Colonic mucosa (tissue), 4 donors: ENCODE measurements at regions not wholly inside any gene's neighbourhood (a gene's known extent, or its start where the extent isn't known, plus 50 kb on each side); places are given as distances from the start of the nearest gene placed in this dataset.

ENCODE experiments used
- DNase-seq: peaks from one replicate; pipeline ENCODE4 v3.0.0-alpha.2; 2020
- H3K27ac ChIP-seq: fragments of 200-600 bp; one replicate; pipeline ENCODE4 v1.8.0; 2021
- H3K27me3 ChIP-seq: fragments of 200-600 bp; one replicate; pipeline ENCODE4 v1.8.0; 2021
- H3K36me3 ChIP-seq: fragments of 200-600 bp; one replicate; pipeline ENCODE4 v1.8.0; 2021
- H3K4me1 ChIP-seq: fragments of 200-600 bp; one replicate; pipeline ENCODE4 v1.8.0; 2021; ENCODE audit warnings: mild to moderate bottlenecking
- H3K4me3 ChIP-seq: fragments of 200-600 bp; one replicate; pipeline ENCODE4 v1.8.0; 2021
- H3K9ac ChIP-seq, 2 donors: one replicate each; pipeline ENCODE4 v1.7.0; 2013; ENCODE audit warnings: control low read depth in 2 of 2, low read depth in 2 of 2, low read length in 2 of 2
- H3K9me3 ChIP-seq: fragments of 200-600 bp; one replicate; pipeline ENCODE4 v1.8.0; 2021
- CTCF ChIP-seq: fragments of 200-600 bp; IDR thresholded peaks from one replicate; pipeline ENCODE4 v1.8.0; 2022; ENCODE audit warnings: antibody characterized with exemption, mild to moderate bottlenecking
- intact Hi-C: fragments of 100-400 bp; cut with DNase I; formaldehyde crosslinking; loops from one replicate; pipeline ENCODE4 v1.14.1; 2022
- donor health status: healthy.
- donor health status: DM: no; HTN: no; CAD: no.
- donor health status: DM: no; HTN: no; CAD: no.

GRCh38 chr9:134537951-134538641 is 103.5 kb upstream of the COL5A1 start:
- DNase-seq = no peak
- intact Hi-C loops = no loop called here

GRCh38 chr9:134538856-134539566 is 102.6 kb upstream of the COL5A1 start:
- no peak for DNase-seq
- Histone ChIP-seq H3K36me3 (no peaks in the 10 kb centered on the region), H3K27ac (peak overlapping the region; percentile 32), H3K4me3 (no peak overlapping the region), H3K4me1 (no peaks in the 10 kb centered on the region), H3K9ac (no peak overlapping the region), H3K9me3 (no peaks in the 10 kb centered on the region), H3K27me3 (no peaks in the 10 kb centered on the region)
- no peak for TF ChIP-seq CTCF
- intact Hi-C loops = no loop called here

More at GRCh38 chr9:134537951-134538641, 103.5 kb upstream of the COL5A1 start:
- Histone ChIP-seq H3K4me3 (no peak overlapping the region), H3K9ac (peak overlapping the region in 1 of 2 donors; percentile 24), H3K4me1 (no peaks in the 10 kb centered on the region), H3K9me3 (no peaks in the 10 kb centered on the region), H3K27me3 (no peaks in the 10 kb centered on the region), H3K27ac (peak overlapping the region; percentile 32), H3K36me3 (no peaks in the 10 kb centered on the region)
- no peak for TF ChIP-seq CTCF

- no peak for TF ChIP-seq CTCF
- intact Hi-C loops = no loop called here
- no peaks in the 10 kb centered on the region for H3K36me3 ChIP-seq
- H3K27ac ChIP-seq = no peak overlapping the region
- H3K4me3 ChIP-seq = no peak overlapping the region
- no peaks in the 10 kb centered on the region for H3K9me3 ChIP-seq
- no peaks in the 10 kb centered on the region for H3K4me1 ChIP-seq
- no peaks in the 10 kb centered on the region for H3K27me3 ChIP-seq
- DNase-seq = no peak
- peak overlapping the region in 1 of 2 donors; percentile 3 for H3K9ac ChIP-seq
These were observed 101.9 kb upstream of the COL5A1 start for GRCh38 chr9:134539586-134540194.

- no peaks in the 10 kb centered on the region for H3K4me1 ChIP-seq
- no peaks in the 10 kb centered on the region for H3K9me3 ChIP-seq
- H3K9ac ChIP-seq = peak overlapping the region in 1 of 2 donors; percentile 3
- intact Hi-C loops = no loop called here
- H3K27ac ChIP-seq = no peak overlapping the region
- no peaks in the 10 kb centered on the region for H3K27me3 ChIP-seq
- H3K4me3 ChIP-seq = no peak overlapping the region
- no peak for DNase-seq
- no peaks in the 10 kb centered on the region for H3K36me3 ChIP-seq
- TF ChIP-seq CTCF = no peak
These were observed 101.1 kb upstream of the COL5A1 start for GRCh38 chr9:134540276-134541096.

- Histone ChIP-seq H3K27me3 (no peaks in the 10 kb centered on the region), H3K9ac (no peak overlapping the region), H3K4me3 (no peak overlapping the region), H3K36me3 (no peaks in the 10 kb centered on the region), H3K4me1 (no peaks in the 10 kb centered on the region), H3K9me3 (no peaks in the 10 kb centered on the region), H3K27ac (no peak overlapping the region)
- intact Hi-C loops = no loop called here
- TF ChIP-seq CTCF = no peak
- no peak for DNase-seq
These were observed 100.4 kb upstream of the COL5A1 start for GRCh38 chr9:134541097-134541747.
